PC-9 (cell line): ENCODE measurements at regions not wholly inside any gene's neighbourhood (a gene's known extent, or its start where the extent isn't known, plus 50 kb on each side); places are given as distances from the start of the nearest gene placed in this dataset.

ENCODE experiments used
- BruUV-seq: library from RNA; stranded (reverse); fragments of 400-500 nt; replicated peaks from 2 replicates; lab custom pipeline; 2021; lab: Mats Ljungman, UMichigan
- CTCF ChIA-PET: fragments of 300-600 bp; sonication (Branson Sonifier 250); formaldehyde crosslinking; loops from one replicate; lab custom pipeline; 2022; ENCODE audit warnings: antibody characterized with exemption; lab: Charles Lee
- POLR2A ChIA-PET: fragments of 300-600 bp; sonication (Branson Sonifier 250); formaldehyde crosslinking; loops from one replicate; lab custom pipeline; 2022; ENCODE audit warnings: antibody characterized with exemption; ENCODE audit not compliant: unreplicated experiment; lab: Charles Lee
- DNase-seq, 2 experiments: peaks; one replicate each; pipeline versions ENCODE4 v3.0.0 to v3.0.0-alpha.2; 2015 to 2022; ENCODE audit warnings: mixed read lengths in 1 of 2
- H2AFZ ChIP-seq: fragments of 200-600 bp; sonication (generic); 2 replicates; pipeline ENCODE4 v1.8.1; 2017; ENCODE audit warnings: antibody characterized with exemption
- H3F3A ChIP-seq: fragments of 200-600 bp; sonication (generic); 2 replicates; pipeline ENCODE4 v1.8.1; 2017; ENCODE audit warnings: antibody characterized with exemption, mild to moderate bottlenecking, low read depth; ENCODE audit not compliant: insufficient read depth
- H3K27ac ChIP-seq: fragments of 200-600 bp; sonication (generic); 2 replicates; pipeline ENCODE4 v1.6.1; 2016; ENCODE audit warnings: mixed run types
- H3K27me3 ChIP-seq: fragments of 200-600 bp; sonication (generic); 2 replicates; pipeline ENCODE4 v1.6.1; 2016; ENCODE audit warnings: low read depth, mixed run types; ENCODE audit not compliant: insufficient read depth
- H3K36me3 ChIP-seq: fragments of 200-600 bp; sonication (generic); 2 replicates; pipeline ENCODE4 v1.6.1; 2016; ENCODE audit warnings: low read depth, mixed run types
- H3K4me1 ChIP-seq: fragments of 200-600 bp; sonication (generic); replicated peaks from 2 replicates; pipeline ENCODE4 v1.6.1; 2016; ENCODE audit warnings: mixed run types; ENCODE audit not compliant: insufficient read depth
- H3K4me2 ChIP-seq: fragments of 200-600 bp; sonication (generic); 2 replicates; pipeline ENCODE4 v1.6.1; 2017; ENCODE audit warnings: mixed run types
- H3K4me3 ChIP-seq: fragments of 200-600 bp; sonication (generic); 2 replicates; pipeline ENCODE4 v1.6.1; 2016; ENCODE audit warnings: mixed run types
- H3K79me2 ChIP-seq: fragments of 200-600 bp; sonication (generic); 2 replicates; pipeline ENCODE4 v1.6.1; 2017; ENCODE audit warnings: low read depth, mixed run types
- H3K9me2 ChIP-seq: fragments of 200-600 bp; sonication (generic); 2 replicates; pipeline ENCODE4 v1.8.1; 2017; ENCODE audit warnings: mild to moderate bottlenecking; ENCODE audit not compliant: insufficient read depth
- H3K9me3 ChIP-seq: fragments of 200-600 bp; sonication (generic); 2 replicates; pipeline ENCODE4 v1.8.1; 2016; ENCODE audit warnings: low read depth; ENCODE audit not compliant: insufficient read depth
- H4K20me1 ChIP-seq: fragments of 200-600 bp; sonication (generic); 2 replicates; pipeline ENCODE4 v1.8.1; 2017; ENCODE audit not compliant: insufficient read depth
- EZH2 ChIP-seq: fragments of 200-600 bp; sonication (generic); IDR thresholded peaks from 2 replicates; pipeline ENCODE4 v1.8.0; 2017; ENCODE audit warnings: antibody characterized with exemption, low read depth
- intact Hi-C: fragments of 100-400 bp; cut with micrococcal nuclease; formaldehyde crosslinking; loops from one replicate; pipeline ENCODE4 v1.10.0; 2022; ENCODE audit not compliant: unreplicated experiment
- TF ChIP-seq, protein P1 (sequence below): fragments of 200-600 bp; sonication (generic); conservative IDR thresholded peaks from 2 replicates; pipeline ENCODE4 v1.6.1; 2017; ENCODE audit warnings: mixed run types, antibody characterized with exemption, mild to moderate bottlenecking, moderate library complexity

DNA sequence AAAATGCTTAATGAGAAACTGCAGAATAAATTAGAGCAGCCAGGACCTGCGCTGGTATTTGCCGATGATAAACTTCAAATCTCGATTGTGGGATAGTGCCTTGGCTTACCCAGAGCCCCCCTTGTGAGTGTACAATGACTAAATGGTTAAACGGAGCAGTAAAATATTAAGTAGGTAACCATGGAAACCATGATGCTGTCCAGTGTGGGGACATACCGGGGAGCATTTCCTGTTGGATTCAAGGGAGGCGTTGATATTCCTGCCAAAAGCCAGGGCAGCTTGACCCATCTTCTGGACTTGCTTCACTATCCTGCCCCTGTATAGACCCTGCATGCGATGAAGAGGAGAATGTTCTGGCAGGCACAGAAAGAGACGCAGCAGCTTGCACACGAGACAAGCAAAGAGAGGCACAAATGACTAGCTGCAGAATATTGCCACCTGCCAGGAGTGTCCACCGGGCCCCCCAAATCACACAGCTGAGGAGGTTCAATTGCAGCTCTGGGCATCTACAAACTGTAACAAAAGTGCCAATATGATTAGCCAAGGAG lies 255.3 kb upstream of the TSHZ3 start:
- intact Hi-C loops = no loop called here
- TF ChIP-seq EZH2 = no peak
- TF ChIP-seq, protein P1, sequence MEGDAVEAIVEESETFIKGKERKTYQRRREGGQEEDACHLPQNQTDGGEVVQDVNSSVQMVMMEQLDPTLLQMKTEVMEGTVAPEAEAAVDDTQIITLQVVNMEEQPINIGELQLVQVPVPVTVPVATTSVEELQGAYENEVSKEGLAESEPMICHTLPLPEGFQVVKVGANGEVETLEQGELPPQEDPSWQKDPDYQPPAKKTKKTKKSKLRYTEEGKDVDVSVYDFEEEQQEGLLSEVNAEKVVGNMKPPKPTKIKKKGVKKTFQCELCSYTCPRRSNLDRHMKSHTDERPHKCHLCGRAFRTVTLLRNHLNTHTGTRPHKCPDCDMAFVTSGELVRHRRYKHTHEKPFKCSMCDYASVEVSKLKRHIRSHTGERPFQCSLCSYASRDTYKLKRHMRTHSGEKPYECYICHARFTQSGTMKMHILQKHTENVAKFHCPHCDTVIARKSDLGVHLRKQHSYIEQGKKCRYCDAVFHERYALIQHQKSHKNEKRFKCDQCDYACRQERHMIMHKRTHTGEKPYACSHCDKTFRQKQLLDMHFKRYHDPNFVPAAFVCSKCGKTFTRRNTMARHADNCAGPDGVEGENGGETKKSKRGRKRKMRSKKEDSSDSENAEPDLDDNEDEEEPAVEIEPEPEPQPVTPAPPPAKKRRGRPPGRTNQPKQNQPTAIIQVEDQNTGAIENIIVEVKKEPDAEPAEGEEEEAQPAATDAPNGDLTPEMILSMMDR = no peak
- CTCF ChIA-PET = no interaction called here

GRCh38 chr19:31610018-31610417 lies 260.8 kb upstream of the TSHZ3 start:
- Histone ChIP-seq H2AFZ (no peak overlapping the region), H3K9me3 (no peaks in the 10 kb centered on the region), H3K36me3 (no peaks in the 10 kb centered on the region), H3K79me2 (no peaks in the 10 kb centered on the region), H3K9me2 (no peaks in the 10 kb centered on the region), H3K4me1 (no peaks in the 10 kb centered on the region), H3K27ac (no peak overlapping the region), H3F3A (no peaks in the 10 kb centered on the region), H3K4me3 (no peak overlapping the region), H3K4me2 (no peak overlapping the region), H3K27me3 (peaks cover 43% of the 10 kb centered on the region), H4K20me1 (no peaks in the 10 kb centered on the region)
- POLR2A ChIA-PET = no interaction called here
- CTCF ChIA-PET = no interaction called here
- TF ChIP-seq EZH2 = no peak
- TF ChIP-seq, protein P1 = no peak
- no peak for DNase-seq
- no TSS peak for BruUV-seq
- intact Hi-C loops = no loop called here

More for the DNA sequence above, 255.3 kb upstream of the TSHZ3 start:
- Histone ChIP-seq H3K27me3 (peaks cover 33% of the 10 kb centered on the region), H3K4me2 (no peak overlapping the region), H4K20me1 (no peaks in the 10 kb centered on the region), H3F3A (no peaks in the 10 kb centered on the region), H3K4me3 (no peak overlapping the region), H2AFZ (no peak overlapping the region), H3K36me3 (no peaks in the 10 kb centered on the region), H3K9me3 (no peaks in the 10 kb centered on the region), H3K27ac (no peak overlapping the region), H3K9me2 (no peaks in the 10 kb centered on the region), H3K79me2 (no peaks in the 10 kb centered on the region), H3K4me1 (no peaks in the 10 kb centered on the region)
- BruUV-seq = no TSS peak
- POLR2A ChIA-PET = no interaction called here
- no peak for DNase-seq

DNA sequence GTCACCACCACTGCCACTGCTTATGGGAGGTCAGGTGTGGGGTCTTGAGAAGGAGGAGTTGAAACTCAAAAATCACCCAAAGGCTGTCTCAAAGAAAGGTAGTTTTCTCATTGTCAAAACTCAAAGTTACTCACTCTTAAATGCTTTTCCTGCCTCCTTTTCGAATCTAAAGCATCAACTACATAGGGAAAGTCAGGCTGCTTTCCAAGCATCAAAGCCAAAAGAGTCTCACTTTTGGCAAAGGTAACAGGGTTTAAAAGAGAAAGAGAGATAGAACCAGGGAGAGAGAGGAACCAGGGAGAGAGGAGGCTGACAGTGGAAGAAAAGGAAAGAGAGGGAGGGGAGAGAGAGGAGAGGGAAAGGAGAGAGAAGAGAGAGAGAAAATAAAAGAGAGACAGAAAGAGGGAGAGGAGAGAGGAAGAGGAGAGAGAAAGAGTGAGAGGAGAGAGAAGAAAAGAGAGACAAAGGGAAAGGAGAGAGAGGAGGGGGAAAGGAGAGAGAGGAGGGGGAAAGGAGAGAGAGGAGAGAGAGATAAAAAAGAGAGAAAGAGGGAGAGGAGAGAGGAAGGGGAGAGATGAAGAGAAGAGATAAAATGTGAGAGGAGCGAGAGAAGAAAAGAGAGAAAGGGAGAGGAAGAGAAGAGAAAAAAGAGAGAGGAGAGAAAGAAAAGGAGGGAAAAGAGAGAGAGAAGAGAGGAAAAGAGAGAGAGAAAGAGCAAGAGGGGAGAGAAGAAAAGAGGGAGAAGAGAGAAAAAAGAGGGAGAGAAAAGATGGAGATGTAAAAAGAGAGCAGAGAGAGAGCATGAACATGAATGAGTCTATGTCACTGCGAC lies 262.0 kb upstream of the TSHZ3 start:
- Histone ChIP-seq H3K4me1 (no peaks in the 10 kb centered on the region), H3K27me3 (peaks cover 43% of the 10 kb centered on the region), H2AFZ (no peak overlapping the region), H4K20me1 (no peaks in the 10 kb centered on the region), H3K36me3 (no peaks in the 10 kb centered on the region), H3K9me2 (no peaks in the 10 kb centered on the region), H3K9me3 (no peaks in the 10 kb centered on the region), H3K4me3 (no peak overlapping the region), H3F3A (no peaks in the 10 kb centered on the region), H3K27ac (no peak overlapping the region), H3K4me2 (no peak overlapping the region), H3K79me2 (no peaks in the 10 kb centered on the region)
- DNase-seq = no peak
- BruUV-seq = no TSS peak
- ChIA-PET CTCF (no interaction called here), POLR2A (no interaction called here)
- no peak for TF ChIP-seq EZH2
- intact Hi-C loops = no loop called here
